HL-60 (cell line): ENCODE measurements at regions not wholly inside any gene's neighbourhood (a gene's known extent, or its start where the extent isn't known, plus 50 kb on each side); places are given as distances from the start of the nearest gene placed in this dataset.

Source experiments
- CTCF ChIP-seq: IDR thresholded peaks from one replicate; pipeline ENCODE4 v1.5.1; 2011; ENCODE audit warnings: low read length, control low read depth, inconsistent platforms; ENCODE audit not compliant: insufficient read depth
- GABPA ChIP-seq: IDR thresholded peaks from 2 replicates; pipeline ENCODE4 v1.6.1; 2012; ENCODE audit warnings: low read depth
- POLR2AphosphoS5 ChIP-seq: IDR thresholded peaks from 2 replicates; pipeline ENCODE4 v1.6.1; 2012; ENCODE audit warnings: low read depth
- REST ChIP-seq: IDR thresholded peaks from 2 replicates; pipeline ENCODE4 v1.6.1; 2012; ENCODE audit warnings: low read depth; ENCODE audit not compliant: insufficient replicate concordance

GRCh38 chr3:111324645-111325044, 217.4 kb upstream of the CD96 start:
- TF ChIP-seq CTCF, result no peak
- no peak for TF ChIP-seq POLR2AphosphoS5
- TF ChIP-seq REST, result no peak
- TF ChIP-seq GABPA, result no peak
